IPS-NIHi11 (cell line): ENCODE measurements at regions not wholly inside any gene's neighbourhood (a gene's known extent, or its start where the extent isn't known, plus 50 kb on each side); places are given as distances from the start of the nearest gene placed in this dataset.
"Not testable (repeated sequence)": the region's sequence is repeated elsewhere in the genome, so short reads cannot be mapped to it uniquely, and the experiment has no call there.

ENCODE experiments used
- DNase-seq: peaks from one replicate; pipeline ENCODE4 v3.0.0; 2012; ENCODE audit warnings: mixed read lengths, low spot score

DNA sequence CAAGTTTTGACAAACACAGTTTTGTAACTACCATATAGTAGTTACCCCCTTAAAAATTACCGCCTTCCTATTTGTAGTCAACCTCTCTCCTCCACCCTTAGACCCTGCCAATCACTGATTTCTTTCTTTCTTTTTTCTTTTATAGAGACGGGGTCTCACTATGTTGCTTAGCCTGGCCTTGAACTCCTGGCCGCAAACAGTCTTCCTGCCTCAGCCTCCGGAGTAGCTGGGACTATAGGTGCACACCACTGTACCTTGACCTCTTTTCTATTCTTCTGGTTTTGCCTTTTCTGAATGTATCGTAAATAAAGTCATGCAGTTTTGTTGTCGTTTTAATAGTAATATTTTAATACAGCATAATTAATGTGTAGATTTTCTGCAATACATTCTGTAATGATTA is 460.3 kb downstream of the EPM2A start:
- no peak for DNase-seq

- DNase-seq: no peak
Observed at GRCh38 chr6:145275787-145276186, 459.5 kb downstream of the EPM2A start.

DNA sequence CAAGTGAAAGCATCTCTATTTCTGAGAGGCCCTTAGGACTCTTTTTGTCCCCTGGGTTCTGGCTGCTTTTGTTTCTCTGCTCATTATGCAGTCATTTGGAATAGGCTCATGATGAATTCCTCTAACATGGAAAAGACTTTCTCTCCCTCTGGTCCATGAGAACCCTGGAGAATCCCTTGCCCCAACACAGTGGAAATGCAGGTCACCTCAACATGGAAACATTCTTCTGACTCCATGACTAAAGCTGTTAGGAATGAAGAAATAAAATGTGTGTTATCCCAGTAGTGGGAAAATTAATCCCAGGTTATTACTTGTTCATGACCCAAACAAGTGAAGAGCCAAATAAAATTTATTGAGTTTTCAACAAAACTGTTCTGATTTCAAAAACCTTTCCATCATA is 458.6 kb downstream of the EPM2A start:
- no peak for DNase-seq

GRCh38 chr6:145277358-145278086 is 457.8 kb downstream of the EPM2A start:
- no peak for DNase-seq

DNA sequence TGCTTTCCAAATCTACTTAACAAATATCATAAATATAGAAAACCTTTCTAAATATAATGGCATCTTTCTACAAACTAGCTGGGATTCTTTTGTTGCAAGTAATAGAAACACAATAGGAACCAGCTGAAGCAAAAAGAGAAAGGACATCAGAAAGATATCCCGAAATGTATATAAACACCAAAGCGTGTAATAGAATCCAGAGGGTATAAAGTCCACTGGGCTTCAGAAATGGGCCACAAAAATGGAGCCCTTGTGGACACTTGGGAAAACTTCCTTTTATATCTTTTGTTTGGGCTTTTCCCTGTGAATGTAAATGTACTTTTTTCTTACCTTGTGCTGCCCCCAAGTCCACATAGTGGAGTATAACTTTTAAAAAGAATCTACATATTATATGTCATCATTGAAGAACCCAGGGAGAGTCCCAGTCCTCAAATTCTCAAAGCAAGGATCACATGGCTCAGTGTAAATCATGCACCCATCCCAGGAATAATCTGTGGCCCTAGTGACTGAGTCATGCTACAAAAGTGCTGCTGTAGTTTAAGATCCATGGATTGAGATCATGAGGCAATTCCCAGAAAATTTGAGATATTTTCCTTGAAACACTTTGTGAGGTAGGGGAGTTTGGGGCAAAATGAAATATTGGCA is 457.0 kb downstream of the EPM2A start:
- DNase-seq: no peak

GRCh38 chr6:145279551-145279950 is 455.8 kb downstream of the EPM2A start:
- DNase-seq: no peak

DNA sequence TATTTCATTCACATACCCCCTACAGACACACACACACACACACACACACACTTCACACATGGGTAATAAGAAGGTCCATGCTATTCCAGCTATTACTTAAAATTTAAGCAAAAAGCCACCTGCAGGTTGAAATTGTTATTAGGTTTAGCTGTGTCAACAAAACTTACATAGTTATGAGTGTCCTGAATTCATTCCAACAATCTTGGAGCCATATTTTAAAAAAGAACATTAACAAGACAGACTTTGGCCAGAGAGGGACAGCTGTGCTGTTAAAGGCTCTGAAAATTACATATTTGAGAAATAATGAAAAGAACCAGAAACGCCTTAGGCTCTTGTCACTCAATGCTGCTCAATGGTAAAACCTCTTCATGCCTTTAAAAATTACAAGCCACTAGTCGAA is 455.3 kb downstream of the EPM2A start:
- no peak for DNase-seq

DNA sequence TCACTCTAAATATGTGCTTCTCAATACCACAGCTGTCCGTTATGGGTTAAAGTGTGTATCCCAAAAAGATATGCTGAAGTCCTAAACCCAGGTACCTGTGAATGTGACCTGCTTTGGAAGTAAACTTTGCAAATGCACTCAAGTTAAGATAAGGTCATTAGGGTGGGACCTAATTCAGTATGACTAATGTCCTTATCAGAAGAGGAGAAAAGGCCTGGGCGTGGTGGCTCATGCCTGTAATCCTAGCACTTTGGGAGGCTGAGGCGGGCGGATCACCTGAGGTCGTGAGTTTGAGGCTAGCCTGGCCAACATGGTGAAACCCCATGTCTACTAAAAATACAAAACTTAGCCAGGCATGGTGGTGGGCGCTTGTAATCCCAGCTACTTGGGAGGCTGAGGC is 452.1 kb downstream of the EPM2A start:
- not testable (repeated sequence) for DNase-seq

DNA sequence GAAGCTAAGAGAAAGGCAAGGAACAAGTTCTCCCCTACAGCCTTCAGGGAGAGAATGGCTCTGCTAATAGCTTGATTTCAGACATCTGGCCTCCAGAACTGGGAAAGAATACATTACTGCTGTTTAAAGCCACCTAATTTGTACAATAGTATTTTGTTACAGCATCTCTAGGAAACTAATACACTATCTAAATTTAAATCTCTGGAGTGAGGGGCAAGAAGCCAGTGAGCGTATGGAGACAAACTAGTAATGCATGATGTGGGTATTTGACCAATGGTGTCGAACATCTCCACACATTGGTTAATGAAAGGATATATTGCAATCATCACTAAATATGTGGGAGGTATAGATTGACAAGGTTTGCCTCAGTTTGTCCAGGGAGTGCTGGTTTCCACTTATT is 451.5 kb downstream of the EPM2A start:
- no peak for DNase-seq

GRCh38 chr6:145286916-145287315 is 448.4 kb downstream of the EPM2A start:
- no peak for DNase-seq

GRCh38 chr6:145289573-145289972 is 445.7 kb downstream of the EPM2A start:
- no peak for DNase-seq

- no peak for DNase-seq
Observed at GRCh38 chr6:145290122-145290521, 445.2 kb downstream of the EPM2A start.

DNA sequence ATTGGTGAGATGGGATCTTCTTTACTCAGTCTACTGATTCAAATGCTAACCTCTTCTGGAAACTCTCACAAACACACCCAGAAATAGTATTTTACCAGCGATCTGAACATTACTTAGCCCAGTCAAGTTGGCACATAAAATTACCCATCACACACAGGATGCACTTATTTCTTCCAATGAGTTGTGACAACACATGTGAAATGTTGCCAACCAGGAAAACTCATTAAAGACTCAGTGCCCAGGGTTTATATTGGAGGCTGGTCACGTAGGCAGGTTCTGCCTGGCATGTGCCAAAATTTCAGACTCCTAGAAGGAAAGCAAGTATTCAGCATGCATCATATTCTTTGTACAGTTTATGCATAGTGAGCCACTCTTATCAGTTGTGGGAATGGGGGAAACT is 443.3 kb downstream of the EPM2A start:
- no peak for DNase-seq

DNA sequence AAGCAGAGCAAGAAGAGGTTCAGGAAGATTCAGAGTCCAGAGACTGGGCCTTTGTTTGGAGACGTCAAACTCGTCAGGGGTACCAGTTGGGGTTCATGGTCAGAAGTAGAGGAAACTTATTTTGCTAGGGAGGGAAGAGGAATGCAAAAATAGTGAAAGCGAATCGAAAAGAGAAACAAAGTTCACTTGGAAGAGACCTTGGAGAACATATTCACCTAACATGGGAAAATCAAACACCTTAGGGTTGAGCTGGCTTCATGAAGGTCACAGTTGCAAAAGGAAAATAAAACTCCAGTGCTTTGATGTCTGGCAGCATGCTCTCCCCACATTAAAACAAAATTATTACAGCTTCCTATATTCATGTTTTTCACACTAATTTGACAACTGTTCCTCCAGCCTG is 440.4 kb downstream of the EPM2A start:
- no peak for DNase-seq

DNA sequence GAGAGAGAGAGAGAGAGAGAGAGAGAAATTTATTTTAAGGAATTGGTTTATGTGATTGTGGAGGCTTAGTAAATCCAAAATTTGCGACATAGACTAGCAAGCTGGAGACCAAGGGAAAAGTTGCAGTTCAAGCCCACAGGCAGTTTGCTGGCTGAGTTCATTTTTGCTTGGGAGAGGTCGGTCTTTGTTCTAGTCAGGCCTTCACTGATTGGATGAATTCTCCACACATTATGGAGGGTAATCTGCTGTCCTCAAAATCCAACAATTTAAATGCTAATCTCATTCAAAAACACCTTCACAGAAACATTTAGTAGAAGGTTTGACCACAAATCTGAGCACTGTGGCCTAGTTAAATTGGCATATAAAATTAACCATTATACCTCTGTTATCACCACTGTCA is 439.6 kb downstream of the EPM2A start:
- no peak for DNase-seq

GRCh38 chr6:145305670-145306069 is 429.6 kb downstream of the EPM2A start:
- DNase-seq: no peak

DNA sequence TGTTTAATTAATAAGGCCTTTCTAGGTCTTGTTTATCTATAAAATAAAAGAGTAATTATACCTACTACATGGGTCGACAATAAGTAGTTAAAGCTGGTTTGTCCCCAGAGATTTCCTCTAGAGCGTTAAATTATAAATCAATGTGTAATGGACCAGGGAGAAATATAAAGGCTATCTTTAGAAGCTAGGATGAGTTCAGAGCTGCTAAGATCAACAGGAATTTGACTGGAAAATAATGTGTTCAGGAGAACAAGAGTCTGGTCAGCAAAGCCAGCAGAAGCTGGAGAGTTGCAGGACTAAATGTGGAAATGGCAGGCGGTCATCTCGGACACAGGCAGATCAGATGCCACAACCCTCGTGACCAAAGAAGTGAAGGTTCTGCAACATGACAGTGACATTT is 428.8 kb downstream of the EPM2A start:
- DNase-seq: no peak

GRCh38 chr6:145309842-145310535 is 425.3 kb downstream of the EPM2A start:
- no peak for DNase-seq

DNA sequence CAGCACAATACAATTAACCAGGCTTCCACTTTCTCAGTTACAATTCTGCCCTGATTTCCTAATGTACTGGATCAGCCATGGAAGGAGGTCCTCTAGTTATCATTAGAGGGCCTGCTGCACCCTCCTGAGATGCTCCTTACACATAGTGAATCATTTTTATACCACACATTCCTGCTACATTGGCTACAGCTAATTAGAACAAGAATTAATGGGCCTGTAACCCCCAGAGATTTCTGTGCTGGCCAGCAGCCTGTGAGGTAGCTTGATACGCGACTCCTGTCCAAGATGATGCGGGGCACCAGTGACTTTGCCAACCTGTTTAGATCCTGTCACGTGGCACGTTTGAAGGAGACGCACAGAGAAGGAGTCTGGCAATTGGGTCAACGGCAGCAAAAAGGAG is 422.8 kb downstream of the EPM2A start:
- DNase-seq: no peak

GRCh38 chr6:145313041-145313855 is 422.1 kb downstream of the EPM2A start:
- DNase-seq: no peak

DNA sequence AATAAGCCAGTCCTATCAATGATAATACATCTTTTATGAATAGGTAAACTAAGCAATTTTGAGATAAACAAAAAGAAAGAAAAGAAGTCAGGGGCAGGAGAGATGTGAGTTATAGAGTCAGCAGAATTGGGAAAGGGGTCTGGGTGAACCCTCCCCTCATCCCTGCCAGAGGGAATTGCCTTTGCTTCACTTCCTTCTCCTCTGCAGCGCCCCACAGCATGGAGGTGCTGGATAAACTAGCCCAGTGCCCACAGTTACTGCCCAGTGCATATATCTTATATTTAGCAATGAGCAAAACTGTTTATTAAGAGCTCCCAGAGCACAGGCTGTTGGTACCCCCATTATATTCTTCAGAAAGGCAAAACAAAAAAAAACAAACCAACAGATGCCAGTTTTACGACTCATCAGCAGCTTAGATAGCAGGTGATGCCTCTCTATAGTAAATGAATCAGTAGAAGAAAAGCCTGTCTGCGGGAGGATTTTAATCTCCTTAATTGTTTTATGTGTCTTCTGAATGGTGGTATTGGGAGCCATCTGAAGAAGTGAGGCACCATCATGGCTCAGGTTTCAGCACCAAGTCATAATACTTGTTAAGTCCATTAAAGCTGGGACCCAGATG is 419.2 kb downstream of the EPM2A start:
- DNase-seq: no peak

DNA sequence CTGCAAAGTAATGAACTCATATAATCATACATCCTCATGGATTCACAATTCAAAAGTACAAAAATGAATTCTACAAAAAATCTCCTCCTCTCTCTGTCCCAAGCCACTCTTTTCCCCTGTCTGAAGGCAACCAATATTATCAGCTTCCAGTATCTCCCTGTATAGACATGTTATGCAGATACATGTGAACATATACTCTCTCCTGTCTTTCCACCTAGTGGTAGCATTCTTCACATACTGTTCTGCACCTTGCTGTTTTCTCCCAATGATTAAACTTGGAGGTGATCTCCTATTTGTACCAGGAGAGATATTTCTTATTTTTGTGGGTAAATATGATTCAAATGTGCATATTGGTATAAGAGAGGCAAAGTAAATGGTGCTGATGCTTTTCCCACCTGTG is 416.4 kb downstream of the EPM2A start:
- DNase-seq: no peak
